ENCODE measurements at regions not wholly inside any gene's neighbourhood (a gene's known extent, or its start where the extent isn't known, plus 50 kb on each side); places are given as distances from the start of the nearest gene placed in this dataset.

DNA sequence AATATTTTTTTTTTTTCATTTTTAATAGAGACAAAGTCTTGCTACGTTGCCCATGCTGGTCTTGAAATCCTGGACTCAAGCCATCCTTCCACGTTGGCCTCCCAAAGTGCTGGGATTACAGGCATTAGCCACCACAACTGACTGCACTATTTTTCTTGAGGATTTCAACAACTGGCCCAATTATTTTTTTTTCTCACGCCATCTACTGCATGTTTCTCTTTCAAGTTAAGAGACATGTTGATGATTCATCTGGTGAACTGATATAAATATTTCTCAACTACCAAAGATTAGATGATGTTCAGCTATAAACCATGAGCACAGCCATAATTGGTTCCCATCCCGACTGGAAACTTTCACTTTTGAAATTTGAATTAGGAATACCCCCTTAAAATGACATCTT is 688.4 kb upstream of the SYT4 start:
- Histone ChIP-seq H3K4me3 (ENCODE audit: low read length) (no peak overlapping the region), H3K4me1 (ENCODE audit: control insufficient read depth, insufficient read depth, low read length) (no peaks in the 10 kb centered on the region), H3K27me3 (ENCODE audit: control insufficient read depth, insufficient read depth, low read length, poor library complexity, severe bottlenecking) (no peaks in the 10 kb centered on the region), H3K36me3 (ENCODE audit: control insufficient read depth, insufficient read depth, low read length) (no peaks in the 10 kb centered on the region), H3K9ac (ENCODE audit: extremely low read depth, low read length, poor library complexity, severe bottlenecking) (no peak overlapping the region), H3K9me3 (ENCODE audit: control insufficient read depth, low read length) (no peaks in the 10 kb centered on the region), H3K27ac (ENCODE audit: low read depth, low read length) (no peak overlapping the region)
- no peaks in the 10 kb centered on the region for H3K27me3 Mint-ChIP-seq (ENCODE audit: insufficient read depth)
- no peak overlapping the region for H3K4me3 Mint-ChIP-seq
- H3K36me3 Mint-ChIP-seq (ENCODE audit: low read depth), result no peaks in the 10 kb centered on the region
- 91 to 97% methylated on average over 3 to 4 of the region's 4 CpGs for WGBS, 2 experiments (ENCODE audit: insufficient coverage in 1 of 2, insufficient read length in 1 of 2)
- H3K9me3 Mint-ChIP-seq, result no peaks in the 10 kb centered on the region
- TF ChIP-seq, protein P1, sequence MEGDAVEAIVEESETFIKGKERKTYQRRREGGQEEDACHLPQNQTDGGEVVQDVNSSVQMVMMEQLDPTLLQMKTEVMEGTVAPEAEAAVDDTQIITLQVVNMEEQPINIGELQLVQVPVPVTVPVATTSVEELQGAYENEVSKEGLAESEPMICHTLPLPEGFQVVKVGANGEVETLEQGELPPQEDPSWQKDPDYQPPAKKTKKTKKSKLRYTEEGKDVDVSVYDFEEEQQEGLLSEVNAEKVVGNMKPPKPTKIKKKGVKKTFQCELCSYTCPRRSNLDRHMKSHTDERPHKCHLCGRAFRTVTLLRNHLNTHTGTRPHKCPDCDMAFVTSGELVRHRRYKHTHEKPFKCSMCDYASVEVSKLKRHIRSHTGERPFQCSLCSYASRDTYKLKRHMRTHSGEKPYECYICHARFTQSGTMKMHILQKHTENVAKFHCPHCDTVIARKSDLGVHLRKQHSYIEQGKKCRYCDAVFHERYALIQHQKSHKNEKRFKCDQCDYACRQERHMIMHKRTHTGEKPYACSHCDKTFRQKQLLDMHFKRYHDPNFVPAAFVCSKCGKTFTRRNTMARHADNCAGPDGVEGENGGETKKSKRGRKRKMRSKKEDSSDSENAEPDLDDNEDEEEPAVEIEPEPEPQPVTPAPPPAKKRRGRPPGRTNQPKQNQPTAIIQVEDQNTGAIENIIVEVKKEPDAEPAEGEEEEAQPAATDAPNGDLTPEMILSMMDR (conservative IDR thresholded peaks at IDR 0.05), result no peak
- no peaks in the 10 kb centered on the region for H3K4me1 Mint-ChIP-seq
- no peak for DNase-seq
- no peak overlapping the region for H3K27ac Mint-ChIP-seq

DNA sequence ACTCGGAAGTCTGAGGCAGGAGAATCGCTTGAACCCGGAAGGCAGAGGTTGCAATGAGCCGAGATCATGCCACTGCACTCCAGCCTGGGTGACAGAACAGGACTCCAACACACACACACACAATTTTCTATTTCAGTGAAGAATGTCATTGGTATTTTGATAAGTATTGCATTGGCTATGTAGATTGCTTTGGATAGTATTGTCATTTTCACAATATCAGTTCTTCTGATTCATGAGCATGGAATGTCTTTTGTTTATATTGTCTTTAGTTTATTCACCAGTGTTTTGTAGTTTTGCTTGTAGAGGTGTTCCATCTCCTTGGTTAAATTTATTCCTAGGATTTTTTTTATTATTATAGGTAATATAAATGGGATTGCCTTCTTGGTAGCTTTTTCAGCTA is 693.4 kb upstream of the SYT4 start:
- no peaks in the 10 kb centered on the region for H3K27me3 Mint-ChIP-seq (ENCODE audit: insufficient read depth)
- H3K9ac ChIP-seq (ENCODE audit: extremely low read depth, low read length, poor library complexity, severe bottlenecking), result no peak overlapping the region
- no peak overlapping the region for H3K4me3 ChIP-seq (ENCODE audit: low read length)
- H3K36me3 Mint-ChIP-seq (ENCODE audit: low read depth), result no peaks in the 10 kb centered on the region
- 97 to 100% methylated on average over 2 to 3 of the region's 4 CpGs for WGBS, 2 experiments (ENCODE audit: insufficient coverage in 1 of 2, insufficient read length in 1 of 2)
- H3K27ac ChIP-seq (ENCODE audit: low read depth, low read length), result no peak overlapping the region
- DNase-seq, result no peak
- no peaks in the 10 kb centered on the region for H3K9me3 ChIP-seq (ENCODE audit: control insufficient read depth, low read length)
- TF ChIP-seq, protein P1 (conservative IDR thresholded peaks at IDR 0.05), result no peak
- H3K4me3 Mint-ChIP-seq, result no peak overlapping the region
- no peaks in the 10 kb centered on the region for H3K4me1 ChIP-seq (ENCODE audit: control insufficient read depth, insufficient read depth, low read length)
- H3K9me3 Mint-ChIP-seq, result no peaks in the 10 kb centered on the region
- no peaks in the 10 kb centered on the region for H3K36me3 ChIP-seq (ENCODE audit: control insufficient read depth, insufficient read depth, low read length)
- no peaks in the 10 kb centered on the region for H3K27me3 ChIP-seq (ENCODE audit: control insufficient read depth, insufficient read depth, low read length, poor library complexity, severe bottlenecking)
- no peaks in the 10 kb centered on the region for H3K4me1 Mint-ChIP-seq
- H3K27ac Mint-ChIP-seq, result no peak overlapping the region

DNA sequence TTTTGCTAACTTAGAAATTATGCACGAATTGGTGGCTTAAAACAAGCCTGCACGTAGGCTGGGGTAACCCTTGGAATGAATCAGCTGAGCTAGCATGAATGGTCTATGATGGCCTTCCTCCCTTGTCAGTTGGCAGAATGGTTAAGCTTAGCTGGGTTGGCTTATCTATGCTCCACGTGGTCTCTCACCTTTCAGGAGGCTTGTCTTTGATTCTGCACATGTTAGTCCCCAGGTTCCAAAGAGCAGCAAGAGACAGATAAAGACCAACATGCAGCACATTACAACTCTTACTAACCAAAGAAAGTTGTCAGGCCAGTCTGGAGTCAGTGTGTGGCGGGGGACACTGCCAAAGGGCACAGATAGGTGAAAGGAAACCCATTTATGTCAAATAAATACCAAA is 700.9 kb upstream of the SYT4 start:
- H3K9me3 ChIP-seq (ENCODE audit: control insufficient read depth, low read length), result no peaks in the 10 kb centered on the region
- H3K4me3 ChIP-seq (ENCODE audit: low read length), result no peak overlapping the region
- no peaks in the 10 kb centered on the region for H3K36me3 Mint-ChIP-seq (ENCODE audit: low read depth)
- H3K4me1 Mint-ChIP-seq, result no peaks in the 10 kb centered on the region
- TF ChIP-seq, protein P1 (conservative IDR thresholded peaks at IDR 0.05), result no peak
- no peak for DNase-seq
- no peak overlapping the region for H3K27ac Mint-ChIP-seq
- H3K9me3 Mint-ChIP-seq, result no peaks in the 10 kb centered on the region
- no peaks in the 10 kb centered on the region for H3K36me3 ChIP-seq (ENCODE audit: control insufficient read depth, insufficient read depth, low read length)
- H3K9ac ChIP-seq (ENCODE audit: extremely low read depth, low read length, poor library complexity, severe bottlenecking), result no peak overlapping the region
- no peaks in the 10 kb centered on the region for H3K4me1 ChIP-seq (ENCODE audit: control insufficient read depth, insufficient read depth, low read length)
- no peaks in the 10 kb centered on the region for H3K27me3 Mint-ChIP-seq (ENCODE audit: insufficient read depth)
- H3K27me3 ChIP-seq (ENCODE audit: control insufficient read depth, insufficient read depth, low read length, poor library complexity, severe bottlenecking), result no peaks in the 10 kb centered on the region
- 81 to 92% methylated on average over 2 to 3 of the region's 4 CpGs for WGBS, 2 experiments (ENCODE audit: insufficient coverage in 1 of 2, insufficient read length in 1 of 2)
- no peak overlapping the region for H3K27ac ChIP-seq (ENCODE audit: low read depth, low read length)
- no peak overlapping the region for H3K4me3 Mint-ChIP-seq

Measured in endodermal cell (in vitro differentiated cells).